ENCODE measurements at regions not wholly inside any gene's neighbourhood (a gene's known extent, or its start where the extent isn't known, plus 50 kb on each side); places are given as distances from the start of the nearest gene placed in this dataset.

GRCh38 chr21:25391777-25392176 lies 215.5 kb downstream of the MRPL39 start:
- Histone ChIP-seq H3K4me1 (ENCODE audit: insufficient read depth) (no peaks in the 10 kb centered on the region), H3K4me3 (no peak overlapping the region), H3K27ac (no peak overlapping the region), H3K27me3 (no peaks in the 10 kb centered on the region), H3K9me3 (no peaks in the 10 kb centered on the region), H3K36me3 (no peaks in the 10 kb centered on the region)
- TF ChIP-seq POLR2A (IDR thresholded peaks at IDR 0.05): no peak
- TF ChIP-seq CTCF (IDR thresholded peaks at IDR 0.05): no peak
- no peak for TF ChIP-seq EP300 (IDR thresholded peaks at IDR 0.05)
- 62 to 88% (median 74%) methylated on average over 3 of the region's 3 CpGs for WGBS, 3 donors
- intact Hi-C loops (cut with DNase I): no loop called here
- no peak for DNase-seq

GRCh38 chr21:25390701-25391100 lies 216.6 kb downstream of the MRPL39 start:
- no peak for TF ChIP-seq CTCF (IDR thresholded peaks at IDR 0.05)
- no peak for TF ChIP-seq POLR2A (IDR thresholded peaks at IDR 0.05)
- TF ChIP-seq EP300 (IDR thresholded peaks at IDR 0.05): no peak
- Histone ChIP-seq H3K36me3 (no peaks in the 10 kb centered on the region), H3K9me3 (no peaks in the 10 kb centered on the region), H3K27ac (no peak overlapping the region), H3K27me3 (no peaks in the 10 kb centered on the region), H3K4me3 (no peak overlapping the region), H3K4me1 (ENCODE audit: insufficient read depth) (no peaks in the 10 kb centered on the region)
- intact Hi-C loops (cut with DNase I): no loop called here
- no peak for DNase-seq

- Histone ChIP-seq H3K36me3 (no peaks in the 10 kb centered on the region), H3K27me3 (no peaks in the 10 kb centered on the region), H3K27ac (no peak overlapping the region), H3K4me1 (ENCODE audit: insufficient read depth) (no peaks in the 10 kb centered on the region), H3K9me3 (no peaks in the 10 kb centered on the region), H3K4me3 (no peak overlapping the region)
- 82 to 84% (median 82%) methylated on average over 3 of the region's 3 CpGs for WGBS, 3 donors
- no peak for DNase-seq
- intact Hi-C loops (cut with DNase I): no loop called here
- TF ChIP-seq CTCF (IDR thresholded peaks at IDR 0.05): no peak
These were observed 219.6 kb downstream of the MRPL39 start for GRCh38 chr21:25387665-25388064.

- intact Hi-C loops (cut with DNase I): no loop called here
- TF ChIP-seq CTCF (IDR thresholded peaks at IDR 0.05) (peak; percentile 32 to 51 (median 41)), POLR2A (IDR thresholded peaks at IDR 0.05) (no peak)
- Histone ChIP-seq H3K27ac (no peak overlapping the region), H3K4me3 (no peak overlapping the region), H3K27me3 (no peaks in the 10 kb centered on the region), H3K36me3 (no peaks in the 10 kb centered on the region), H3K4me1 (ENCODE audit: insufficient read depth) (no peaks in the 10 kb centered on the region), H3K9me3 (no peaks in the 10 kb centered on the region)
- WGBS, 3 donors: 1 to 4% (median 2%) methylated on average over 8 of the region's 8 CpGs
- DNase-seq: no peak
These were observed 221.3 kb downstream of the MRPL39 start for GRCh38 chr21:25385911-25386474.

- intact Hi-C loops (cut with DNase I): no loop called here
- Histone ChIP-seq H3K36me3 (no peaks in the 10 kb centered on the region), H3K27ac (no peak overlapping the region), H3K27me3 (no peaks in the 10 kb centered on the region), H3K9me3 (no peaks in the 10 kb centered on the region), H3K4me3 (no peak overlapping the region), H3K4me1 (ENCODE audit: insufficient read depth) (no peaks in the 10 kb centered on the region)
- TF ChIP-seq POLR2A (IDR thresholded peaks at IDR 0.05) (no peak), EP300 (IDR thresholded peaks at IDR 0.05) (no peak), CTCF (IDR thresholded peaks at IDR 0.05) (no peak)
- 38 to 52% (median 45%) methylated on average over 3 of the region's 3 CpGs for WGBS, 3 donors
- no peak for DNase-seq
These were observed 221.9 kb downstream of the MRPL39 start for GRCh38 chr21:25385341-25385740.
